ENCODE measurements at regions not wholly inside any gene's neighbourhood (a gene's known extent, or its start where the extent isn't known, plus 50 kb on each side); places are given as distances from the start of the nearest gene placed in this dataset.

DNA sequence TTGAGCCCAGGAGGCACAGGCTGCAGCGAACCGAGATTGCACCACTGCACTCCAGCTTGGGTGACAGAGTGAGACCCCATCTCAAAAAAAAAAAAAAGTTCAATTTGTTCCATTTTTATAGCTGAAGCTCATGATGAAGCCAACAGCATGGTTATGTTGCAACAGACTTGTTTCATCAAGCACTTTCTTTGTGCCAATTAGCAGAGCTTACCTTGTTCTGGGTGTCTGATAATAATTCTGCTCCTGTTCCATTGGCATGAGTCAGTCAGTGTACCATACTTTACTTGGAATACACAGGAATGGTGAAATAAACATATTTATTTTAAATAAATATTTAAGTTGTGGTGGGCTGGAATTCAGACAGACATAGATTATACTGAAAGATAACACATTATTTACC is 100.8 kb upstream of the DAAM1 start:
- Histone ChIP-seq H4K20me1 (ENCODE audit: control insufficient read depth, insufficient read depth, insufficient read length) (no peaks in the 10 kb centered on the region), H3K79me2 (ENCODE audit: insufficient read depth, low read length) (no peaks in the 10 kb centered on the region), H2BK5ac (ENCODE audit: insufficient read length, low read length) (no peak overlapping the region), H3T11ph (ENCODE audit: low read length) (no peak overlapping the region), H3K27me3 (ENCODE audit: insufficient read depth, low read length) (no peaks in the 10 kb centered on the region), H3K4me2 (ENCODE audit: insufficient read depth, insufficient read length, low read length) (no peak overlapping the region), H3K56ac (ENCODE audit: insufficient read length, low read depth, low read length) (no peak overlapping the region), H2BK20ac (ENCODE audit: low read depth, low read length, poor library complexity, severe bottlenecking) (no peak overlapping the region), H3K4me1 (ENCODE audit: insufficient read depth, low read length) (no peaks in the 10 kb centered on the region; the same call in 1 of the 2 replicates), H2BK120ac (ENCODE audit: low read depth, low read length, poor library complexity, severe bottlenecking) (no peak overlapping the region), H2BK12ac (ENCODE audit: insufficient read length, low read depth, low read length) (no peak overlapping the region), H3K27ac (ENCODE audit: insufficient read length, low read depth, low read length) (no peak overlapping the region), H3K4ac (ENCODE audit: low read depth, low read length) (no peak overlapping the region), H3K18ac (ENCODE audit: insufficient read length, low read depth, low read length) (no peak overlapping the region), H3K9ac (ENCODE audit: extremely low read depth, insufficient read length, low read length) (no peak overlapping the region), H2AFZ (ENCODE audit: low read length) (no peak overlapping the region), H3K9me3 (ENCODE audit: control insufficient read depth, low read depth, low read length) (no peaks in the 10 kb centered on the region), H2AK5ac (ENCODE audit: insufficient read length, low read length) (no peak overlapping the region), H3K23ac (ENCODE audit: insufficient read length, low read depth, low read length) (no peak overlapping the region), H3K79me1 (ENCODE audit: insufficient read depth, low read depth, low read length, poor library complexity, severe bottlenecking) (no peaks in the 10 kb centered on the region), H4K91ac (ENCODE audit: insufficient read length, low read depth, low read length) (no peak overlapping the region), H3K23me2 (ENCODE audit: insufficient read length, low read depth, low read length, poor library complexity, severe bottlenecking) (no peaks in the 10 kb centered on the region), H4K5ac (ENCODE audit: insufficient read length, low read depth, low read length) (no peak overlapping the region), H2BK15ac (ENCODE audit: low read depth, low read length) (no peak overlapping the region), H4K8ac (replicated peaks; ENCODE audit: insufficient read length, low read depth, low read length) (no peak overlapping the region), H3K14ac (ENCODE audit: insufficient read depth, low read length) (no peak overlapping the region)
- TF ChIP-seq, protein P1, sequence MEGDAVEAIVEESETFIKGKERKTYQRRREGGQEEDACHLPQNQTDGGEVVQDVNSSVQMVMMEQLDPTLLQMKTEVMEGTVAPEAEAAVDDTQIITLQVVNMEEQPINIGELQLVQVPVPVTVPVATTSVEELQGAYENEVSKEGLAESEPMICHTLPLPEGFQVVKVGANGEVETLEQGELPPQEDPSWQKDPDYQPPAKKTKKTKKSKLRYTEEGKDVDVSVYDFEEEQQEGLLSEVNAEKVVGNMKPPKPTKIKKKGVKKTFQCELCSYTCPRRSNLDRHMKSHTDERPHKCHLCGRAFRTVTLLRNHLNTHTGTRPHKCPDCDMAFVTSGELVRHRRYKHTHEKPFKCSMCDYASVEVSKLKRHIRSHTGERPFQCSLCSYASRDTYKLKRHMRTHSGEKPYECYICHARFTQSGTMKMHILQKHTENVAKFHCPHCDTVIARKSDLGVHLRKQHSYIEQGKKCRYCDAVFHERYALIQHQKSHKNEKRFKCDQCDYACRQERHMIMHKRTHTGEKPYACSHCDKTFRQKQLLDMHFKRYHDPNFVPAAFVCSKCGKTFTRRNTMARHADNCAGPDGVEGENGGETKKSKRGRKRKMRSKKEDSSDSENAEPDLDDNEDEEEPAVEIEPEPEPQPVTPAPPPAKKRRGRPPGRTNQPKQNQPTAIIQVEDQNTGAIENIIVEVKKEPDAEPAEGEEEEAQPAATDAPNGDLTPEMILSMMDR (conservative IDR thresholded peaks at IDR 0.05), result no peak
- no peak overlapping the region for H3K27ac Mint-ChIP-seq
- H3K27me3 Mint-ChIP-seq (ENCODE audit: low read depth), result no peaks in the 10 kb centered on the region
- no CpG with 5 or more reads among the region's 2 CpGs for WGBS (ENCODE audit: extremely low coverage, insufficient read length, low lambda C conversion rate)
- H3K4me3 Mint-ChIP-seq, result no peak overlapping the region
- no peak for DNase-seq
- H3K4me1 Mint-ChIP-seq, result peaks cover 0 to 2% of the 10 kb centered on the region in 2 experiments; a peak in 1 of 4 replicates
- H3K36me3 Mint-ChIP-seq (ENCODE audit: insufficient read depth in 1 of 3, low read depth in 3 of 3), result no peaks in the 10 kb centered on the region
- no peaks in the 10 kb centered on the region; a peak in 1 of 5 replicates for H3K9me3 Mint-ChIP-seq
